Stimulated activated CD8-positive, alpha-beta memory T cell treated with anti-CD3 and anti-CD28 coated beads, Interleukin-4, amount 100 ng/mL, for 48 hours (primary cell): ENCODE measurements at regions not wholly inside any gene's neighbourhood (a gene's known extent, or its start where the extent isn't known, plus 50 kb on each side); places are given as distances from the start of the nearest gene placed in this dataset.

Experiments used
- DNase-seq: peaks from one replicate; pipeline ENCODE4 v3.0.0-alpha.2; 2020

DNA sequence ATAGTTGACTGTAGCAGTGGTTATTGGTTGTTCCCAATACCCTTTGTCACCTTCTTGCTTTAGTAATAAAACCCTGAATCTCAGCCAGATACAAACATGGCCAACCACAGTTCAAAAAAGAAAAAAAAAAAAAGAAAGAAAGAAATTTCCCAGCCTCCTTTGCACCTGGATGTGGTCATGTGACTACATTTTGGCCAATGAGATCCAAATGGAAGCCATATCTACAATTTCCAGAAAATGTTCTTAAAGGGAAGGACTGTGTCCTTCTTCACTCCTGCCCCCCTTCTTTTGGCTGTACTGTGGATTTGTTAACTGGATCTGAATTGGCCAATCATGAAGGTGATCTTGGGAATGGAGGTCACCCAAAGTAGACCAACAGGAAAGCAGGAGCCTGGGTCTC is 141.9 kb downstream of the SOX9 start:
- DNase-seq: no peak

DNA sequence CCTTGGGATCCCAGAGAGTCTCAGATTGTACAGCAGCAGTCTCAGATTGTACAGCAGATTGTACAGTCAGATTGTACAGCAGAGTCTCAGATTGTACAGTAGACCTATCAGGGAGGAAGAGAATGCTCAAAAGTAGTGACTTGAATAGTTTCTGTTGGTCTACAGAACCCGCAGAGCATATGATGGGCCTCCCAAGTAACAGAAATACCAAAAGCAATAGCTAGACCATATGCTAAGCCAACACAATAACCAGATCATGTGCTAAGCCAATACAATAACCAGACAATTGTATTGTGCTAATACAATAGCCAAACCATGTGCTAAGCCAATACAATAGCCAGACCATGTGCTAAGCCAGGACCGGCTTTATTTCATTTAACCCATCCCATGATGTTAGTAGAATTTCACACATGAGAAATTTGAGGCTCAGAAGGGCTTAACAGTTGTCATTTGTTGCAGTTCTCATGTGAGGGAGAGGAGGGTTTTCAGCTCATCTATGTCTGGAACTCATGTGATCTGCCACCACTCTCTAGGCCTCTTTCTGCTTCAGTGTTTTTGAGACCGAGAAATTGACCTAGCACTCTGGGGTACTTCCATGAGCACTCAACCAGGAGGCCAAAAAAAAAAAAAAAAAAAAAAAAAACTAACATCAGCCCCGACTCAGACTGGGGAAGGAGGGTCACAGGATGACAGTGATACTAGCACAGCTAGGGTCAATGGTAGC is 144.0 kb downstream of the SOX9 start:
- DNase-seq: no peak

DNA sequence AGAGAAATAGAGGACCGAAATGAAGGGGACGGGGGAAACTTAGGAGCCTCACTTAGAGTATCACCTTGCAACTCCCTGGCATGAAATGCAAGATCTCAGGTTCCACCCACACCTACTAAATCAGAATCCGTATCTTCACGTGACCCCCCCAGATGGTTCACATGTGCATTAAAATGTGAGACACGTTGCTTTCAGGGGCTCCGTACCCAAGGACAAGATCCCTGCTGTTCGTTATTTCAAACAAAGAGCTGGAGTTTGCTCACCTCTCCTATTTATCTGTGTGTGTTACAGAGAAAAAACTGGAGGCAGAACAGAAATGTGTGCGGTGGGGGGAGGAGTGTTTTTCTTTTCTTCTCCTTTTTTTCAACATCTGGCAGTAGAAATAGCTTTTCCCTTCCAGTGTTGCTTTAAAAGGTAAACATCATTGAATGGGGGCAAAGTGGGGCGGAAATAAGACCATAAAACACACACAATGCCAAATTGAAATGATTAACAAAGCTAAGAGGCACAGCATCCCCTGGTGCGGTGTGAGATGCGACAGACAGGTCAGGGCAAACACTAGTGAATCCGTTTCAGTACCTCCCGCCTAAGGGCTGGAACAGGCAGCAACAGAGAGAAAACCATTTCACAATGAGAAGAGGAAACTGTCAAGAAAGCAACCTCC is 145.4 kb downstream of the SOX9 start:
- DNase-seq: no peak

DNA sequence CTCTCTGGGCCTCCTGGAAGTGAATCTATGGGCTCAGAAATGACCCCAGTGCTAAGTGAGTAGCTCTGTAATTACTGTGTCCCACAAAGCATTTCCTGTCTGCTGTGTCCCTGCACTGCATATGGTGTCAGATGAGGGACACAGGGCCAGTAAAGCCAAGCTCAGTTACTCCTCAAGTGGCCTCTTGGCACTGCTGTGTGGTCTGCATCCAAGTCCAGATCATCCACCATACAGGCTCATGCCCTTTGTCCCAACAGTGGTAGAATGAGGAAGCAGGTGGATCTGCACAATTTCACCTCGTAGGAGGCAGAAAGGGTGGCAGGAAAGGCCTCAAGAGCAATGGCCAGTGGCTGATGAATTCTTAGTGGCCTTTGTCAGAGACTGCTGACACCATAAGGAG is 146.8 kb downstream of the SOX9 start:
- no peak for DNase-seq

DNA sequence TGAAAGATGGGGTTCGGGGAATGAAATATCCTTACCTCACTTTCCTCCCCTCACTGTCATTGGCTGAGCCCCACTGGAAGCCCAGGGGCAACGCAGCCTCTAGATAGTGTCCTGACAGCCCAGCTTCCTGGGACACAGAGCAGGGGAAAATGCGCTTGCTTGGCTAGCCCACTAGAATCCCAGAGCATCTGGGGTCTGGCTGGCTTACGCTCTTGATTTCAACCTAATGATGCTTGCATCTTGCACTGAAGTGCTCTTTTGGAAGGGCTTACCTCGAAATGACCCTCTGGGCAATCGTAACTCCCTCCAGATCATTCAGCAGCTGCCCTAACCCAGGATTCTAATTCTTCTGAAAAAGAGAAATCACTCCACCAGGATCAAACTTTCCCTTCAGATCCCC is 147.6 kb downstream of the SOX9 start:
- DNase-seq: no peak

DNA sequence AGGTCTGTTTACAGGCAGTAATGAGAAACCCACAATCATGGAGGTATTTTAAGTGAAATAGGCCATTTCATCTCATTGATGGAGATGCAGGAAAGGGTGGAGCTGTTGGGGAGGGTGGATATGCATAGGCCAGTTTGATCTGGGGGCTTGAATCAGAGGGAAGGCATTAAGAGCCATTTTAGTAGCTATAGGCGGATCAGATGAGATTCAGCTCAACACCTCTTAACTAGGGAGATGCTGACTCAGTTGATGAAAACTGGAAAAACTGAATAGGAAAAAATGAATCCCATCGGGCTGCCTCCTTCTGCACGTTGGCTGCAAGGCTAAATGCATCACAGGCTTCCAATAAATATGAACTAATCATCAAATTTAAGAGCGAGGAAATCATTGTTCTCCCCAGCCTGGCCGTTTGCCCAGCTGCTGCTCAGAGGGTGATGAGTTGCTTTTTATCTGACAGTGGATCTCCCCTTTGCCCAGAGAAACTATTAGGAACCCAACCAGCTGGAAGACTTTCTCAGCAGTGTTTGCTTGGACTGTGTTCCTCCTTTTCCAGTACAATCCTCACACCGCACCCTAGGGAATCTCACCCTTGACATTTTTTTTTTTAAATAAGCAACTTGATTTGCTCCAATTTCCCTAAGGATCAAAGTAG is 149.6 kb downstream of the SOX9 start:
- no peak for DNase-seq

DNA sequence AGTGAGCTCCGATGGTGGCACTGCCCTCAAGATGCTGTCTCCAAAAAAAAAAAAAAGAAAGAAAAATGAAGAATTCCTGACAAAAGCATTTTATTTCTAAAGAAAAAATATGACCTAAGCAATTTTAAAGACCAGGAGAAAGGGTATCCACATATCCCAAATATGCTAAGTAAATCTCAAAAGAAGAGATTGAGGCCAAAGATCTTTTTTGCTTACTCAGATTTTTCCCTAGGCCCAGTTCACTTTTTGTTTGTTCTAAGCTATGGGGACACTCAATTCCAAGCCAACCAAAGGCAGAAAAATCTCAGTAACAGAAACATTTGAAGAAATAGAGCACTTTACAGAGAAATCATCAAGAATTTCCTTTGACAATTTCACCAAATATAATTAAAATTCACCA is 150.8 kb downstream of the SOX9 start:
- no peak for DNase-seq

DNA sequence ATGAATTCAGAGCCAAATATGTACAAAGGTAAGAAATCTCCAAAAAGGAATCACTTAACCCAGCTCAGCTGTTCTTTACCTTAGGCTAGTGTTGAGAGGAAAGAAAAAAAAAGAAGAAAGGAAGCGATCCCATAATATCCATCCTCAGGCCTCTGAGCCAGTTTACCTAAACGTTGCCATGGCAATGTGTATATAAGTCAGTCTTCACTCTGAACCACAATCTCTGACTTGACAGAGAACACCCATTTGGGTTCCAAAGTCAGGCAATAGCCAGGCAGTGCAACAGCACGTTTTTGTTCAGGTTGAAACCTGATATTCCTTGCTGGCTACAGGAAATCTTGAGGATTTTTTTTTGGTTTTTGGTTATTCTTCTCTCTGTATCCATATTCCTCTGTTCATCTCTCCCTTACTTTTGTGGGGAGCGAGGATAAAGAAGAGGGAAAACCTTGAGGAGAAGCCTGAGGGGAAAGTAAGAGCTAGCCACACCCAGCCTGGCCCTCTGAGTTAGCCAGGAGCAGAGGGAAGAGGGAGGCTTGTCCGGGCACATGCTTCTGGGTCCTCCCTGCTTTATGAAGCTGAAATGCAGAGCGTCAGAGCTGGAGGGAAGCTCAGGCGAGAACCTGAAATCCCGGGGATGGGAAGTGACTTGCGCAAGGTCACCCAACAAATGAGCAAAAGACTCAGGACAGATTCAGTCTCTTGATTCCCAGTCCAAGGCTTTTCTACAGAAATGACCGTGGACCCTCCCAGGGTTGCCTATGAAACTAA is 152.7 kb downstream of the SOX9 start:
- no peak for DNase-seq

DNA sequence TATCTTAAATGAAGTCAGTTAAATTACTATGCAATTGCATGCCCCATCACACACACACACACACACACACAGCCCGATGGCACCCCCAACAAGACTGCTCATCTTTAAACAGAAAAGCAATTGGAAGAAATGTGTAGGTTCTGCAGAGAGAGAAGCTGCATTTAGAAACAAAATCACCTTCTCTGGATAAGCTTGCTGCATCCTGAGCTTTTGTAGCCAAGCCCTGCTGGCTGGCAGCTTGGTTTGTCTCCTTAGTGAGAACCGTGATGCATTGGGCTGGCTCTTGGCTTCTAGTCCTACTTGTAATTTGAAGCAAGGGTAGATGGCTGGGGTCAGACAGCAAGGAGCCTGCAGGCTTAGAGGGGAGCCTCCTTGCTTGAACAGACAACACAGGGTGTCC is 153.8 kb downstream of the SOX9 start:
- no peak for DNase-seq

DNA sequence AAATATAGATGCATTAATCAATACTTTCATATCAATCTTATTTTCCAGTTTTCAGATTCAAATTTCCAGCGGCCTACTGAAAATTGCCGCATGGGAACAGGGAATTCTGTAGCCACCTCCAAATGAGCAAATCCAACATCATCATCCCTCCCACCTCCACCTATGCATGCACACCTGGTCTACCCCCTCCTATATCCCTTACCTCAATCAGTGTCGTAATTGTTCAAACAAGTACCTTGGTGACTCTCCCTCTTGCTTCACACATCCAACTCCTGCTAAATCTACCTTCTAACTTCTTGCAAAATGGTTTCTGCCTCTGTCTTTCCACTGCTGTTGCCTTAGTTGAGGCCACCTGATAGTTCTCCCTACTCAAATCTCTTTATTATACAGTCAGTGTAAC is 160.1 kb downstream of the SOX9 start:
- no peak for DNase-seq

DNA sequence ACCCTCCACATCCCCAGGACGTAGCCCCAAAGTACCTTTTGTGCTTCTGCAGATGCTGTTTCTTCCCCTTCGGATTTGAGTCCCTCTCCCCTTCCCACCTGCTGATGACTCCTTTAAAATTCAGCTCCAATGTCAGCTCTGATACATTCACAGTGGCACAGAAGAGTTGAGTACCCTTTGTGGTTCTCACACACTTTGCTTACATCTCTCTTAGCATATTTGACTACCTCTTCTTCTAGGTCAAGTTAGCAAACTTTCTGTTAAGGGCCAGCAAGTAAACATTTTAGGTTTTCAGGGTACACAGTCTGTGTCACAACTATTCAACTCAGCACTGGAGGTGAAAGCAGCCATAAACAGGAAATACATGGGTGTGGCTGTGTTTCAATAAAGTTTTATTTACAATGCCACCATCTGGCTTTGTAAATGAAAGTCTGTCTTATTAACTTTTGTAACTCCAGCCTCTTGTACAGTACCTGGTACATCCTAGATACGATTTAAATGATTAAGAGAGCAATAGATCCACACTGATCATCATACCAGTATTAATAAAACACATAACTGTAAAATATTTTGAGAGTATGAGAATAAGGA is 161.7 kb downstream of the SOX9 start:
- DNase-seq: no peak

DNA sequence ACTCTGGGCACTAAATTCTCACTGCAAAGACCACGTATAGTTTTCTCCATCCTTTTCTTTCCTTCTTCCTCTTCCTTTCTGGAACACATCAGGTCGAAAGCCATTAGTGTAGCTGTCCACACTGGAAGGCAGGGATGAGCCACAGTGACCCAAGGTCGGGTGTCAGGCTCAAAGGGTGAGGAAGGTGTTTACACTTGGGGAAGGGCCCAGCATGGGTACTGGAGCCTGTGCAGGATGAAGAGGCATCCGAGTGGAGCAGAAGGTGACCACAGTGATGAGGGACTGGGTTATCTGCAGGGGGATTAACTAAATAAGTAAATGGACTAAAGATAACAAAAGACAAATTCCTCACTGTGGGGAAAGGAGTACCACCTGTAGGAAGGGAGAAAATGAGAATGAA is 164.0 kb downstream of the SOX9 start:
- no peak for DNase-seq

DNA sequence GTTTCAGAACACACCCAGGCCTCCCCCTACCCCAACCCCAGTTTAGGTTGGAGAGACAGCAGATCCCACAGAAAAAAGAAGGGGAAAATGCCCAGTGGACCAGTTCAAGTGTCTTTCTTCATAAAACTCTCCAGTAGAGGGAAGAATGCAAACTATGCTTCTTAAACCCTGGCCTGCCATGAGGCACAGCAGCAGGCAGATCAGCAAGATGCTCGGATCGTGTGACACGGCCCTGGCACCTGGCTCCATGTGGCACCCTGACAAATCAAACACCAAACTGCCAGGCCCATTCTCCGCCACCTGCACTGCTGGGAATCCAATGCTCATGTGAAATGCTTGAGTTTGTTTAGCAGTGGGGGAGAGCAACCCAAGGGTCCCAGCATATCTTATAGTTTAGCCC is 166.8 kb downstream of the SOX9 start:
- no peak for DNase-seq

DNA sequence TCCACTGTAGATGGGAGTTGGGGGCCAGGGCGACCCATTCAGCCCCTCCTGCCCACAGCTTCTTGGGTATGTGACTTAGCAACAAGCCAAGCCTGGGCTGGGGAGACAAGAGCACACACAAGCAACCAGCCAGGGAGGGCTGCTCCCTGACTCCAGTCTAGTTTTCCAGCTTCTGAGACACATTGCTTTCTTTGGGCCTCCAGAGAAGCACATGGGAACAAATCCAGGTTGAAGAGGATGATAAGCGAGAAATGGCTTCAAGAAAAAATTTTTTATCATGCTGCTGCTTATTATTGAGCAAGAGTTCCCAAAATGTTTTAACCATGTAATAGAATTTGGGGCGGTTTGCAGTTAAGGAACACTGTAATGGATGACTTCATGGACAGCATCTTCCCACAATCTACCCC is 173.7 kb downstream of the SOX9 start:
- no peak for DNase-seq

DNA sequence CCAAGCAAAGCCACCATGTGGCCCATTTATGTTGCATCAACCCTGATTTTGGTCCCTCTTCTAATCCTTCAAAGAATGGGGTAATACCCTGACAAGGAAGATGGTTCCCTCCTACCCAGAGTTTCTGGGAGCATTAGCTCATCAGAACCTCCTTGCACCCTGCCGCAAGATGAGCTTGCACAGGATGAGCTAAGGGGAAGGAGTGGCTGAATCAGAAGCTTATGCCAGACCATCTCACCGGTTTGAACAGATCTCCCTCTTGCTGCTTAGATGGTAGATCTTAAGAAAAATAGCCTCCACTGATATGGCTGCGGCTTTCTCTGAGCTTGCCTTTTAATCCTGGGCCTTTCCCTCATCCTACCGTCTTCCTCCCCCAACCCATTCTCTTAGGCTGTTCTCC is 175.1 kb downstream of the SOX9 start:
- no peak for DNase-seq

DNA sequence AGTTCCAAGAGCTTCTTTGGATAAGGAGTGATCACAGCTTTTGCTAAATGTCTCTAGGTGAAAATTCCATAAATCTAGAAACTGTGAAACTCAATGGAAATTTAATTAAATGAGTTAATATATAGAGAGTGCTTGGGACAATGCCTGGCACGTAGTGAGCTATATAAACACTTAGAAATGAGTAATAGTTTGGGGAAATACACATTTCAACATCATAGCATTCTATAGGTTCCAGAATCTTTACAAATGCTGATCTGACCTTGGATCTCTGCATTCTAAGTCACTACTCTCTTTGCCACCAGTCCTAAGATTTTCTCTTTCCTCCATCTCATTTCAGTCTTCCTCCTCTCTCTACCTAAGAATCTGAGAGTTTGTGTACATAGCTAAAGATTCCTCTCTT is 175.6 kb downstream of the SOX9 start:
- DNase-seq: no peak

DNA sequence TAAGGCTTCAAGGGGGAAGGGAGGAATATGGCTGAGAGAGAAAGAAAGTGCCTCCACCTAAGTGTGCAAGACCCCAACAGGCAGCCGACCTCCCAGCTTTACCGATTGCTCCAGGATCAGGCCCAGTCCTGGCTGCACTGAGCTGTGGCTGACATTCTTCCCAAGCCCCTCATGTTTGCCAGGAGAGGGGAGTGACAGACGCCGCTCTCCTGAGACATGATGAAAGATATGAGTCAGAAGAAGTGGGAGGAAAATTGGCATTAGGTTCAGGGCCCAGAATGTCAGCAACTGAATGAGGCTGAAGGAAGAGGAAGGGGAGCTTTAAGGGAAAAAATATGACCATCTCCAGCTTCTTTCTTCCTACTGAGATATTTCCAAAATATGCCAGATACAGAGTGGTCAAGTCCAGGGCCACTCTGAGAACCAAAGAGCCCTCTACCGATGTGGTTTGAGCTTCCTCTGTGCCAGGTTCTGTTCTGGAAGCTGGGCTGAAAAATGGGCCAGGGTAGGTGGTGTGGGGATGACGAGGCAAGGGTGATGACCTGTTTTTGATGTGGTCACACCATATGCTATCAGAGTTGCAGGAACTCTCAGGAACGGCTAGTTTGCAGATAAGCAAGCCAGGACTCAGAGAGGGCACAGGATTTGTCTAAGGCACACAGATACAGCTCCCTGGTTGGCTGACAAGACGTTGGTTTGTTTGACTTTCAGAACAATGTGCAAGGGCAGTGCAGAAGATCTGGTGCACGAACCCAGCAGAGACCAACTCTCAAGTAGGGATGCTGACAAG is 176.7 kb downstream of the SOX9 start:
- DNase-seq: no peak

DNA sequence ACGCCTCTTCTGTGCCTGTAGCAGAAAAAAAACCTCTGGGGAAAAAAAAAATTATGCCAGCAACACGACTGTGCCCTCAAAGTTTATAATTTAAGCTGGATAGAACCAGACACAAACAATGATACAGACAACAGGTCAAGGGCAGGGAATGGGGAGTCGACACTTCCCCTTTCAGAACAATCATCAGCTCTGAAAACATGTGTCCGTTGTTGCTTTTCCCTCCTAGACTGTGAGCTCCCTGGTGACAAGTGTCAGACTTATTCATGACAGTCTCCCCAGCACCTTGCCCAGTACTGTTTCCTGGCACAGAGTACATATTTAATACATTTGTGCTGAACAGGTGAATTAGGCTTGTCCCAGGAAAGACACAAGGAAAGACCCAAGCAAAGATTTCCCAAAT is 178.3 kb downstream of the SOX9 start:
- DNase-seq: no peak

DNA sequence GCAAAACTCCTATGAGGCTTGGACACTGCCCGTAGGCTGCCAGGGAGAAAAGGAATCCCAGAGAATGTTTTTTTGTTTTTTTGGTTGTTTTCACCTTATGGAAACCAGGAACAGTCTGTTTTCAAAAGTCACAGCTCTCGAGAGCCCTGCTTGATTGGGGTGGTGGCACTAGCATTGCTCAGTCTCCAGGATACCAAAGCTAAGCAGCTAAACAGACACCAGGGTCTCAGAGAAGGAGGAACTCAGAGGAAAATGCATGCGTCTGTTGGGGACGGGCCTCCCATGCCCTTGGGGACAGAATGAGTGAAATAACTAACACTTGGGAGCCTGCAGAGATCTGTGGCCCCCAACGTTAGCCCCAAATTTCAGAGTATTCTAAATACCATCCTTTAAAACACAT is 178.8 kb downstream of the SOX9 start:
- DNase-seq: no peak

DNA sequence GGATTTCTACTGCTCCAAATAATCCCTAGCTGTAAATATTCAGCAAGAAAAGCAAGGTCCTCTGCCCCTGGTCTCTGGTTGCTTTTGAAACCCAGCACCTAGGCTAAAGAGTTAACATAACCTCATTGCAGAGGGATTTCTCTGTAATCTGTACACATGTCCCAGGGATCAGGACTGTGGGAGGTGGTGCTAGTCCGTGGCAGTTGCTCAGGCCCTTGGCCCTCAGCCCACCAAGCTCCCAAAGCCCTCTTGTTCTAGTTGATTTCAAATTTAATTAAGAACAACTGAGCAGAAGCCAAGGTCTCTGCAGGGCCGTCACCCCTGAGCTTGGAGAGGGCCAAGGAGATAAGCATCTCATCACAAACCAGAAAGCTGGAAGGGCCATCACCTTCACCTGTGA is 181.1 kb downstream of the SOX9 start:
- DNase-seq: no peak

DNA sequence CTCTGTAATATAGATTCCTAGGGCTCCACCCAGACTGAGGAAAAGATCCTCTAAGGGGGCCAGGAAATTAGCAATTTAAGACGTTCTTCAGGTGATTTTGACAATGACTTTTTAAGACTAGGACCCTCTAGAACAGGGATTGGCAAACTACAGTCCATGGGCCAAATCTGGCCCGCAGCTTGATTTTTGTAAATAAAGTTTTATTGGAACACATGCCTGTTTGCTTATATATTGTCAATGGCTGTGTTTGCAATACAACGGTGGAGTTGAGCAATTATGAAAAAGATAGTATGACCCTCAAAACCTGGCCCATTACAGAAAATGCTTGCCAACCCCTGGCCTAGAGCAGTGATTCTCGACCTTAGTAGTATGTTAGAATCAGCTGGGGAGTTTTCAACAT is 181.9 kb downstream of the SOX9 start:
- DNase-seq: no peak
